HEK293 (cell line): ENCODE measurements at regions not wholly inside any gene's neighbourhood (a gene's known extent, or its start where the extent isn't known, plus 50 kb on each side); places are given as distances from the start of the nearest gene placed in this dataset.

Experiments used
- CTCF ChIA-PET: fragments of 350-600 bp; formaldehyde crosslinking; extraction: SDS; loops from one replicate; lab custom pipeline; 2021; ENCODE audit warnings: antibody characterized with exemption; lab: Yijun Ruan, JAX
- POLR2A ChIA-PET: fragments of 300-600 bp; formaldehyde crosslinking; extraction: SDS; loops from one replicate; lab custom pipeline; 2020; ENCODE audit warnings: antibody characterized with exemption, inconsistent platforms; lab: Yijun Ruan, JAX
- H3K27ac ChIP-seq: fragments of 200-500 bp; sonication (Bioruptor generic); 2 replicates; pipeline ENCODE4 v1.5.1; 2014; ENCODE audit warnings: low read depth, low read length, control low read depth, inconsistent platforms; ENCODE audit errors: extremely low read depth
- H3K36me3 ChIP-seq, 2 experiments: fragments of 200-500 bp in 1 of 2; sonication (Bioruptor generic) in 1 of 2; 1 replicate in 1 of 2; 2 replicates in 1 of 2; pipeline ENCODE4 v1.5.1; 2014 to 2017; ENCODE audit warnings: inconsistent platforms in 2 of 2, low read length in 2 of 2; ENCODE audit not compliant: control insufficient read depth in 2 of 2, insufficient read depth in 1 of 2
- H3K4me1 ChIP-seq: fragments of 200-500 bp; sonication (Bioruptor generic); 2 replicates; pipeline ENCODE4 v1.5.1; 2014; ENCODE audit warnings: mild to moderate bottlenecking, low read length, inconsistent platforms; ENCODE audit not compliant: control insufficient read depth, insufficient read depth
- H3K4me3 ChIP-seq: 2 replicates; pipeline ENCODE4 v1.5.1; 2011; ENCODE audit warnings: low read depth, mild to moderate bottlenecking, control low read depth, low read length, moderate library complexity
- H3K9me3 ChIP-seq: fragments of 200-500 bp; sonication (Bioruptor generic); 2 replicates; pipeline ENCODE4 v1.5.1; 2014; ENCODE audit warnings: low read depth, low read length, inconsistent platforms; ENCODE audit not compliant: control insufficient read depth, insufficient read depth
- SETDB1 ChIP-seq: IDR thresholded peaks from one replicate; pipeline ENCODE4 v1.6.1; 2017; ENCODE audit warnings: mild to moderate bottlenecking, low read length, moderate library complexity, mixed read lengths; ENCODE audit not compliant: insufficient read length
- YY1 ChIP-seq: fragments of 450-650 bp; formaldehyde crosslinking; IDR thresholded peaks from 2 replicates; pipeline ENCODE4 v1.5.1; 2018; ENCODE audit warnings: missing biosample characterization, missing genetic modification characterization
- ZBTB20 ChIP-seq: fragments of 450-650 bp; formaldehyde crosslinking; IDR thresholded peaks from 2 replicates; pipeline ENCODE4 v1.5.1; 2016; ENCODE audit warnings: missing biosample characterization, missing genetic modification characterization
- ZBTB48 ChIP-seq: fragments of 450-650 bp; formaldehyde crosslinking; IDR thresholded peaks from 2 replicates; pipeline ENCODE4 v1.5.1; 2016; ENCODE audit warnings: missing biosample characterization, missing genetic modification characterization
- ZBTB7A ChIP-seq: fragments of 450-650 bp; formaldehyde crosslinking; IDR thresholded peaks from 2 replicates; pipeline ENCODE4 v1.5.1; 2016; ENCODE audit warnings: low read depth, missing biosample characterization, missing genetic modification characterization
- ZFHX2 ChIP-seq: fragments of 450-650 bp; formaldehyde crosslinking; conservative IDR thresholded peaks from 2 replicates; pipeline ENCODE4 v1.5.1; 2016; ENCODE audit warnings: missing biosample characterization, missing genetic modification characterization
- ZFP3 ChIP-seq: fragments of 450-650 bp; formaldehyde crosslinking; IDR thresholded peaks from 2 replicates; pipeline ENCODE4 v1.5.1; 2016; ENCODE audit warnings: low read depth, missing biosample characterization, missing genetic modification characterization
- ZNF19 ChIP-seq: fragments of 450-650 bp; formaldehyde crosslinking; IDR thresholded peaks from 2 replicates; pipeline ENCODE4; 2016; ENCODE audit warnings: missing biosample characterization, missing genetic modification characterization, low read depth
- ZNF202 ChIP-seq: fragments of 450-650 bp; formaldehyde crosslinking; IDR thresholded peaks from 2 replicates; pipeline ENCODE4 v1.5.1; 2016; ENCODE audit warnings: missing biosample characterization, missing genetic modification characterization, borderline replicate concordance
- ZNF391 ChIP-seq: fragments of 450-650 bp; formaldehyde crosslinking; IDR thresholded peaks from 2 replicates; pipeline ENCODE4 v1.5.1; 2016; ENCODE audit warnings: low read depth, missing biosample characterization, missing genetic modification characterization, borderline replicate concordance
- ZNF423 ChIP-seq: fragments of 450-650 bp; formaldehyde crosslinking; IDR thresholded peaks from 2 replicates; pipeline ENCODE4 v1.5.1; 2016; ENCODE audit warnings: missing biosample characterization, missing genetic modification characterization
- ZNF530 ChIP-seq: fragments of 450-650 bp; formaldehyde crosslinking; IDR thresholded peaks from 2 replicates; pipeline ENCODE4 v1.5.1; 2016; ENCODE audit warnings: low read depth, missing biosample characterization, missing genetic modification characterization
- ZNF548 ChIP-seq: fragments of 450-650 bp; formaldehyde crosslinking; IDR thresholded peaks from 2 replicates; pipeline ENCODE4 v1.5.1; 2016; ENCODE audit warnings: missing biosample characterization, missing genetic modification characterization
- ZNF792 ChIP-seq: fragments of 450-650 bp; formaldehyde crosslinking; IDR thresholded peaks from 2 replicates; pipeline ENCODE4 v1.5.1; 2016; ENCODE audit warnings: missing biosample characterization, missing genetic modification characterization
- TF ChIP-seq, protein P1 (sequence below): fragments of 450-650 bp; IDR thresholded peaks from 2 replicates; pipeline ENCODE4 v1.5.1; 2018; ENCODE audit warnings: missing biosample characterization, mild to moderate bottlenecking, missing genetic modification characterization
- TF ChIP-seq, protein P2 (sequence below): fragments of 450-650 bp; formaldehyde crosslinking; IDR thresholded peaks from 2 replicates; pipeline ENCODE4 v1.5.1; 2016; ENCODE audit warnings: missing biosample characterization, missing genetic modification characterization
- TF ChIP-seq, protein P3 (sequence below): fragments of 450-650 bp; formaldehyde crosslinking; IDR thresholded peaks from 2 replicates; pipeline ENCODE4 v1.5.1; 2016; ENCODE audit warnings: missing biosample characterization, missing genetic modification characterization
- TF ChIP-seq, protein P4 (sequence below): fragments of 450-650 bp; formaldehyde crosslinking; IDR thresholded peaks from 2 replicates; pipeline ENCODE4 v1.5.1; 2016; ENCODE audit warnings: missing biosample characterization, missing genetic modification characterization
- TF ChIP-seq, protein P5 (sequence below): fragments of 450-650 bp; formaldehyde crosslinking; IDR thresholded peaks from 2 replicates; pipeline ENCODE4 v1.5.1; 2016; ENCODE audit warnings: missing biosample characterization, missing genetic modification characterization
- TF ChIP-seq, protein P6 (sequence below): fragments of 450-650 bp; formaldehyde crosslinking; IDR thresholded peaks from 2 replicates; pipeline ENCODE4 v1.5.1; 2017; ENCODE audit warnings: missing biosample characterization, missing genetic modification characterization

DNA sequence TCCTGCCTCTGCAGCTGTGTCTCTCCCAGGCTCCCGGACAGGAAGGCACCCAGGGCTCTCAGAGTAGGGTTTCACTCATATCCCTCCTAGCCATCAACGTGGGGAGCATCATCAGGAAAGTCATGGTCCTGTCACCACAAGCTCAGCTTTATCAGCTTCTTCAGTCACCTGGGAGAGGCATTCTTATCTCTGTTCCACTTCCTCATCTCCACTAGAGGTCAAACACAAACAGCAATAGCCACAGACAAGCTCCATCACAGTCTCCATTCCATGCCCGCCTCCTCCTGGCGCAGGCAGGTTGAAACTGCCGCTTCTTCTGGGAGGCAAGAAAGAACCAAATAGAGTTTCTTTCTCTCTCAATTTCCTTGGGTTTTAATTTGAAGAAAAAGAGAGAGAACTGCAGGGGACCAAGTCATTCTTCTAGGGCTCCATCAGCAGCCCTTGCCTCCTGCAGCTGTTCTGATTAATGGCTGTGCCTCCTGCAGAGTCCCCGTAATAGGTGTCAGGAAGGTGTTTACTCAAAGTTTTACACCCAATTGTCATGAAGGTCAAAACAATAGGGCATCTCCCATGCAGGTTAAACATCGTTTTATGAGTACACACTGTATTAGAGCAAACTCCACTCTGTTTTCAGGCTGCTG lies 377.9 kb downstream of the TMEM182 start:
- ChIA-PET POLR2A (no interaction called here), CTCF (no interaction called here)
- Histone ChIP-seq H3K4me1 (no peaks in the 10 kb centered on the region), H3K36me3 (no peaks in the 10 kb centered on the region), H3K9me3 (no peaks in the 10 kb centered on the region), H3K27ac (no peak overlapping the region)
- TF ChIP-seq ZBTB48 (tag by site-specific recombination) (no peak), ZBTB20 (no peak), ZNF391 (tag by site-specific recombination) (no peak), ZFHX2 (no peak), ZNF792 (tag by site-specific recombination) (no peak), ZBTB7A (no peak), ZNF423 (tag by site-specific recombination) (no peak), ZNF530 (tag by site-specific recombination) (no peak), ZNF548 (no peak), ZNF202 (tag by site-specific recombination) (no peak), ZFP3 (tag by site-specific recombination) (no peak), YY1 (no peak), ZNF19 (tag by site-specific recombination) (no peak), SETDB1 (no peak)
- TF ChIP-seq, protein P1, sequence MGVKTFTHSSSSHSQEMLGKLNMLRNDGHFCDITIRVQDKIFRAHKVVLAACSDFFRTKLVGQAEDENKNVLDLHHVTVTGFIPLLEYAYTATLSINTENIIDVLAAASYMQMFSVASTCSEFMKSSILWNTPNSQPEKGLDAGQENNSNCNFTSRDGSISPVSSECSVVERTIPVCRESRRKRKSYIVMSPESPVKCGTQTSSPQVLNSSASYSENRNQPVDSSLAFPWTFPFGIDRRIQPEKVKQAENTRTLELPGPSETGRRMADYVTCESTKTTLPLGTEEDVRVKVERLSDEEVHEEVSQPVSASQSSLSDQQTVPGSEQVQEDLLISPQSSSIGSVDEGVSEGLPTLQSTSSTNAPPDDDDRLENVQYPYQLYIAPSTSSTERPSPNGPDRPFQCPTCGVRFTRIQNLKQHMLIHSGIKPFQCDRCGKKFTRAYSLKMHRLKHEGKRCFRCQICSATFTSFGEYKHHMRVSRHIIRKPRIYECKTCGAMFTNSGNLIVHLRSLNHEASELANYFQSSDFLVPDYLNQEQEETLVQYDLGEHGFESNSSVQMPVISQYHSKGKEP (tag by site-specific recombination) = no peak
- TF ChIP-seq, protein P2, sequence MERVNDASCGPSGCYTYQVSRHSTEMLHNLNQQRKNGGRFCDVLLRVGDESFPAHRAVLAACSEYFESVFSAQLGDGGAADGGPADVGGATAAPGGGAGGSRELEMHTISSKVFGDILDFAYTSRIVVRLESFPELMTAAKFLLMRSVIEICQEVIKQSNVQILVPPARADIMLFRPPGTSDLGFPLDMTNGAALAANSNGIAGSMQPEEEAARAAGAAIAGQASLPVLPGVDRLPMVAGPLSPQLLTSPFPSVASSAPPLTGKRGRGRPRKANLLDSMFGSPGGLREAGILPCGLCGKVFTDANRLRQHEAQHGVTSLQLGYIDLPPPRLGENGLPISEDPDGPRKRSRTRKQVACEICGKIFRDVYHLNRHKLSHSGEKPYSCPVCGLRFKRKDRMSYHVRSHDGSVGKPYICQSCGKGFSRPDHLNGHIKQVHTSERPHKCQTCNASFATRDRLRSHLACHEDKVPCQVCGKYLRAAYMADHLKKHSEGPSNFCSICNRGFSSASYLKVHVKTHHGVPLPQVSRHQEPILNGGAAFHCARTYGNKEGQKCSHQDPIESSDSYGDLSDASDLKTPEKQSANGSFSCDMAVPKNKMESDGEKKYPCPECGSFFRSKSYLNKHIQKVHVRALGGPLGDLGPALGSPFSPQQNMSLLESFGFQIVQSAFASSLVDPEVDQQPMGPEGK = no peak
- TF ChIP-seq, protein P3, sequence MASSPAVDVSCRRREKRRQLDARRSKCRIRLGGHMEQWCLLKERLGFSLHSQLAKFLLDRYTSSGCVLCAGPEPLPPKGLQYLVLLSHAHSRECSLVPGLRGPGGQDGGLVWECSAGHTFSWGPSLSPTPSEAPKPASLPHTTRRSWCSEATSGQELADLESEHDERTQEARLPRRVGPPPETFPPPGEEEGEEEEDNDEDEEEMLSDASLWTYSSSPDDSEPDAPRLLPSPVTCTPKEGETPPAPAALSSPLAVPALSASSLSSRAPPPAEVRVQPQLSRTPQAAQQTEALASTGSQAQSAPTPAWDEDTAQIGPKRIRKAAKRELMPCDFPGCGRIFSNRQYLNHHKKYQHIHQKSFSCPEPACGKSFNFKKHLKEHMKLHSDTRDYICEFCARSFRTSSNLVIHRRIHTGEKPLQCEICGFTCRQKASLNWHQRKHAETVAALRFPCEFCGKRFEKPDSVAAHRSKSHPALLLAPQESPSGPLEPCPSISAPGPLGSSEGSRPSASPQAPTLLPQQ (tag by site-specific recombination) = no peak
- TF ChIP-seq, protein P4, sequence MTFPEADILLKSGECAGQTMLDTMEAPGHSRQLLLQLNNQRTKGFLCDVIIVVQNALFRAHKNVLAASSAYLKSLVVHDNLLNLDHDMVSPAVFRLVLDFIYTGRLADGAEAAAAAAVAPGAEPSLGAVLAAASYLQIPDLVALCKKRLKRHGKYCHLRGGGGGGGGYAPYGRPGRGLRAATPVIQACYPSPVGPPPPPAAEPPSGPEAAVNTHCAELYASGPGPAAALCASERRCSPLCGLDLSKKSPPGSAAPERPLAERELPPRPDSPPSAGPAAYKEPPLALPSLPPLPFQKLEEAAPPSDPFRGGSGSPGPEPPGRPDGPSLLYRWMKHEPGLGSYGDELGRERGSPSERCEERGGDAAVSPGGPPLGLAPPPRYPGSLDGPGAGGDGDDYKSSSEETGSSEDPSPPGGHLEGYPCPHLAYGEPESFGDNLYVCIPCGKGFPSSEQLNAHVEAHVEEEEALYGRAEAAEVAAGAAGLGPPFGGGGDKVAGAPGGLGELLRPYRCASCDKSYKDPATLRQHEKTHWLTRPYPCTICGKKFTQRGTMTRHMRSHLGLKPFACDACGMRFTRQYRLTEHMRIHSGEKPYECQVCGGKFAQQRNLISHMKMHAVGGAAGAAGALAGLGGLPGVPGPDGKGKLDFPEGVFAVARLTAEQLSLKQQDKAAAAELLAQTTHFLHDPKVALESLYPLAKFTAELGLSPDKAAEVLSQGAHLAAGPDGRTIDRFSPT (tag by site-specific recombination) = no peak
- TF ChIP-seq, protein P5, sequence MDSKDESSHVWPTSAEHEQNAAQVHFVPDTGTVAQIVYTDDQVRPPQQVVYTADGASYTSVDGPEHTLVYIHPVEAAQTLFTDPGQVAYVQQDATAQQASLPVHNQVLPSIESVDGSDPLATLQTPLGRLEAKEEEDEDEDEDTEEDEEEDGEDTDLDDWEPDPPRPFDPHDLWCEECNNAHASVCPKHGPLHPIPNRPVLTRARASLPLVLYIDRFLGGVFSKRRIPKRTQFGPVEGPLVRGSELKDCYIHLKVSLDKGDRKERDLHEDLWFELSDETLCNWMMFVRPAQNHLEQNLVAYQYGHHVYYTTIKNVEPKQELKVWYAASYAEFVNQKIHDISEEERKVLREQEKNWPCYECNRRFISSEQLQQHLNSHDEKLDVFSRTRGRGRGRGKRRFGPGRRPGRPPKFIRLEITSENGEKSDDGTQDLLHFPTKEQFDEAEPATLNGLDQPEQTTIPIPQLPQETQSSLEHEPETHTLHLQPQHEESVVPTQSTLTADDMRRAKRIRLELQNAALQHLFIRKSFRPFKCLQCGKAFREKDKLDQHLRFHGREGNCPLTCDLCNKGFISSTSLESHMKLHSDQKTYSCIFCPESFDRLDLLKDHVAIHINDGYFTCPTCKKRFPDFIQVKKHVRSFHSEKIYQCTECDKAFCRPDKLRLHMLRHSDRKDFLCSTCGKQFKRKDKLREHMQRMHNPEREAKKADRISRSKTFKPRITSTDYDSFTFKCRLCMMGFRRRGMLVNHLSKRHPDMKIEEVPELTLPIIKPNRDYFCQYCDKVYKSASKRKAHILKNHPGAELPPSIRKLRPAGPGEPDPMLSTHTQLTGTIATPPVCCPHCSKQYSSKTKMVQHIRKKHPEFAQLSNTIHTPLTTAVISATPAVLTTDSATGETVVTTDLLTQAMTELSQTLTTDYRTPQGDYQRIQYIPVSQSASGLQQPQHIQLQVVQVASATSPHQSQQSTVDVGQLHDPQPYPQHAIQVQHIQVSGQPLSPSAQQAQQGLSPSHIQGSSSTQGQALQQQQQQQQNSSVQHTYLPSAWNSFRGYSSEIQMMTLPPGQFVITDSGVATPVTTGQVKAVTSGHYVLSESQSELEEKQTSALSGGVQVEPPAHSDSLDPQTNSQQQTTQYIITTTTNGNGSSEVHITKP = no peak
- TF ChIP-seq, protein P6, sequence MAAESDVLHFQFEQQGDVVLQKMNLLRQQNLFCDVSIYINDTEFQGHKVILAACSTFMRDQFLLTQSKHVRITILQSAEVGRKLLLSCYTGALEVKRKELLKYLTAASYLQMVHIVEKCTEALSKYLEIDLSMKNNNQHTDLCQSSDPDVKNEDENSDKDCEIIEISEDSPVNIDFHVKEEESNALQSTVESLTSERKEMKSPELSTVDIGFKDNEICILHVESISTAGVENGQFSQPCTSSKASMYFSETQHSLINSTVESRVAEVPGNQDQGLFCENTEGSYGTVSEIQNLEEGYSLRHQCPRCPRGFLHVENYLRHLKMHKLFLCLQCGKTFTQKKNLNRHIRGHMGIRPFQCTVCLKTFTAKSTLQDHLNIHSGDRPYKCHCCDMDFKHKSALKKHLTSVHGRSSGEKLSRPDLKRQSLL (tag by site-specific recombination) = no peak
- TF ChIP-seq, all 188 proteins: peak for 0
- no peak overlapping the region for H3K4me3 ChIP-seq
